ENCODE measurements at regions not wholly inside any gene's neighbourhood (a gene's known extent, or its start where the extent isn't known, plus 50 kb on each side); places are given as distances from the start of the nearest gene placed in this dataset.

- CTCF ChIA-PET: no interaction called here
- ATAC-seq: no peak
- POLR2A ChIA-PET: no interaction called here
- Mint-ChIP-seq H3K9me3 (no peaks in the 10 kb centered on the region), H3K36me3 (ENCODE audit: low read depth) (no peaks in the 10 kb centered on the region), H3K4me3 (no peak overlapping the region), H3K27ac (no peak overlapping the region), H3K27me3 (no peaks in the 10 kb centered on the region), H3K4me1 (ENCODE audit: low read depth) (no peaks in the 10 kb centered on the region)
- intact Hi-C loops (cut with micrococcal nuclease): no loop called here
- no peak for DNase-seq
- TF ChIP-seq CTCF (IDR thresholded peaks at IDR 0.05): no peak
Observed at GRCh38 chr12:61369241-61369910, 890.8 kb upstream of the USP15 start.

- ChIA-PET CTCF (no interaction called here), POLR2A (no interaction called here)
- intact Hi-C loops (cut with micrococcal nuclease): no loop called here
- H3K36me3 Mint-ChIP-seq (ENCODE audit: low read depth): no peaks in the 10 kb centered on the region
- no peak overlapping the region for H3K4me3 Mint-ChIP-seq
- peaks cover 11% of the 10 kb centered on the region for H3K9me3 Mint-ChIP-seq
- H3K27ac Mint-ChIP-seq: no peak overlapping the region
- DNase-seq (no peak), ATAC-seq (no peak)
- no peak for TF ChIP-seq CTCF (IDR thresholded peaks at IDR 0.05)
- no peaks in the 10 kb centered on the region for H3K27me3 Mint-ChIP-seq
- H3K4me1 Mint-ChIP-seq (ENCODE audit: low read depth): no peaks in the 10 kb centered on the region
Observed at GRCh38 chr12:61384511-61384910, 875.7 kb upstream of the USP15 start.

- H3K27ac Mint-ChIP-seq: no peak overlapping the region
Observed at GRCh38 chr12:61385771-61386170, 874.4 kb upstream of the USP15 start.

GRCh38 chr12:61397668-61398067 lies 862.5 kb upstream of the USP15 start:
- ATAC-seq (no peak), DNase-seq (no peak)
- POLR2A ChIA-PET: no interaction called here
- no peak for TF ChIP-seq CTCF (IDR thresholded peaks at IDR 0.05)
- Mint-ChIP-seq H3K4me1 (ENCODE audit: low read depth) (no peaks in the 10 kb centered on the region), H3K36me3 (ENCODE audit: low read depth) (no peaks in the 10 kb centered on the region), H3K9me3 (peaks cover 4% of the 10 kb centered on the region), H3K27me3 (no peaks in the 10 kb centered on the region), H3K27ac (no peak overlapping the region), H3K4me3 (no peak overlapping the region)
- CTCF ChIA-PET: no interaction called here
- intact Hi-C loops (cut with micrococcal nuclease): no loop called here

More at GRCh38 chr12:61385771-61386170, 874.4 kb upstream of the USP15 start:
- H3K36me3 Mint-ChIP-seq (ENCODE audit: low read depth): no peaks in the 10 kb centered on the region
- H3K27me3 Mint-ChIP-seq: no peaks in the 10 kb centered on the region
- H3K9me3 Mint-ChIP-seq: peaks cover 11% of the 10 kb centered on the region
- POLR2A ChIA-PET: no interaction called here
- ATAC-seq: no peak
- no peak overlapping the region for H3K4me3 Mint-ChIP-seq
- no peaks in the 10 kb centered on the region for H3K4me1 Mint-ChIP-seq (ENCODE audit: low read depth)
- CTCF ChIA-PET: no interaction called here
- intact Hi-C loops (cut with micrococcal nuclease): no loop called here
- DNase-seq: no peak
- no peak for TF ChIP-seq CTCF (IDR thresholded peaks at IDR 0.05)

- CTCF ChIA-PET: no interaction called here
- H3K4me1 Mint-ChIP-seq (ENCODE audit: low read depth): no peaks in the 10 kb centered on the region
- no peak for ATAC-seq
- H3K27me3 Mint-ChIP-seq: no peaks in the 10 kb centered on the region
- no peak overlapping the region for H3K27ac Mint-ChIP-seq
- no peaks in the 10 kb centered on the region for H3K36me3 Mint-ChIP-seq (ENCODE audit: low read depth)
- no peak for TF ChIP-seq CTCF (IDR thresholded peaks at IDR 0.05)
- H3K9me3 Mint-ChIP-seq: peaks cover 3% of the 10 kb centered on the region
- H3K4me3 Mint-ChIP-seq: no peak overlapping the region
- POLR2A ChIA-PET: no interaction called here
- intact Hi-C loops (cut with micrococcal nuclease): no loop called here
- DNase-seq: no peak
Observed at GRCh38 chr12:61412201-61412600, 848.0 kb upstream of the USP15 start.
